MM.1S (cell line): ENCODE measurements at regions not wholly inside any gene's neighbourhood (a gene's known extent, or its start where the extent isn't known, plus 50 kb on each side); places are given as distances from the start of the nearest gene placed in this dataset.

ENCODE experiments used
- DNase-seq: peaks from one replicate; pipeline ENCODE4 v3.0.0-alpha.2; 2015
- H2AFZ ChIP-seq: fragments of 300-600 bp; sonication (generic); 2 replicates; pipeline ENCODE4 v1.6.0; 2016; ENCODE audit warnings: antibody characterized with exemption, low read length
- H3F3A ChIP-seq: fragments of 300-600 bp; sonication (generic); 2 replicates; pipeline ENCODE4 v1.6.1; 2016; ENCODE audit warnings: mild to moderate bottlenecking, antibody characterized with exemption, low read length, moderate library complexity, mixed read lengths; ENCODE audit not compliant: insufficient read depth
- H3K27ac ChIP-seq: fragments of 300-600 bp; sonication (generic); 2 replicates; pipeline ENCODE4 v1.5.1; 2016; ENCODE audit warnings: mild to moderate bottlenecking, low read length
- H3K27me3 ChIP-seq: fragments of 300-600 bp; sonication (generic); replicated peaks from 2 replicates; pipeline ENCODE4 v1.6.0; 2016; ENCODE audit warnings: low read length; ENCODE audit not compliant: insufficient read depth
- H3K36me3 ChIP-seq: fragments of 300-600 bp; sonication (generic); replicated peaks from 2 replicates; pipeline ENCODE4 v1.6.1; 2016; ENCODE audit warnings: mild to moderate bottlenecking, low read length, mixed read lengths; ENCODE audit not compliant: insufficient read depth
- H3K4me1 ChIP-seq: fragments of 300-600 bp; sonication (generic); 2 replicates; pipeline ENCODE4 v1.6.1; 2016; ENCODE audit warnings: low read length, mixed read lengths
- H3K4me2 ChIP-seq: fragments of 300-600 bp; sonication (generic); 2 replicates; pipeline ENCODE4 v1.6.0; 2016; ENCODE audit warnings: low read depth, low read length
- H3K4me3 ChIP-seq: fragments of 300-600 bp; sonication (generic); 2 replicates; pipeline ENCODE4 v1.5.1; 2016; ENCODE audit warnings: low read length, mixed read lengths
- H3K79me2 ChIP-seq: fragments of 300-600 bp; sonication (generic); 2 replicates; pipeline ENCODE4 v1.6.1; 2016; ENCODE audit warnings: mixed run types, low read length, mixed read lengths
- H3K9ac ChIP-seq: fragments of 300-600 bp; sonication (generic); 2 replicates; pipeline ENCODE4 v1.6.1; 2016; ENCODE audit warnings: low read length, mixed read lengths
- H3K9me2 ChIP-seq: fragments of 300-600 bp; sonication (generic); replicated peaks from 2 replicates; pipeline ENCODE4 v1.6.1; 2016; ENCODE audit warnings: mild to moderate bottlenecking, low read length, mixed read lengths; ENCODE audit not compliant: insufficient read depth
- H3K9me3 ChIP-seq: fragments of 300-600 bp; sonication (generic); replicated peaks from 2 replicates; pipeline ENCODE4 v1.6.1; 2016; ENCODE audit warnings: mild to moderate bottlenecking, low read length, mixed read lengths; ENCODE audit not compliant: insufficient read depth
- H4K20me1 ChIP-seq: fragments of 300-600 bp; sonication (generic); 2 replicates; pipeline ENCODE4 v1.6.1; 2016; ENCODE audit warnings: mild to moderate bottlenecking, low read length, moderate library complexity, mixed read lengths; ENCODE audit not compliant: insufficient read depth
- CTCF ChIP-seq: fragments of 300-600 bp; sonication (generic); IDR thresholded peaks from 2 replicates; pipeline ENCODE4 v1.5.1; 2016; ENCODE audit warnings: antibody characterized with exemption, low read length, mixed read lengths
- EZH2 ChIP-seq: fragments of 300-600 bp; sonication (generic); optimal IDR thresholded peaks from 2 replicates; pipeline ENCODE3; 2017; ENCODE audit warnings: low read depth, mild to moderate bottlenecking, antibody characterized with exemption, low read length, mixed read lengths
- EZH2phosphoT487 ChIP-seq: fragments of 300-600 bp; sonication (generic); IDR thresholded peaks from 2 replicates; pipeline ENCODE4 v1.6.1; 2018; ENCODE audit warnings: antibody characterized with exemption, low read length

- H3K9ac ChIP-seq, result no peak overlapping the region
- H3K27ac ChIP-seq, result no peak overlapping the region
- H3F3A ChIP-seq, result peaks cover 12% of the 10 kb centered on the region
- 0 out of 2 replicates have a peak overlapping the region, but pooled peaks have one; percentile 13 for H3K4me2 ChIP-seq
- no peak for DNase-seq
- no peaks in the 10 kb centered on the region for H3K9me3 ChIP-seq
- peaks cover 15% of the 10 kb centered on the region for H3K4me1 ChIP-seq
- peaks cover 78% of the 10 kb centered on the region for H3K79me2 ChIP-seq
- no peaks in the 10 kb centered on the region for H3K36me3 ChIP-seq
- TF ChIP-seq CTCF, result no peak
- TF ChIP-seq EZH2phosphoT487, result no peak
- no peak for TF ChIP-seq EZH2
- no peaks in the 10 kb centered on the region for H4K20me1 ChIP-seq
- no peak overlapping the region for H2AFZ ChIP-seq
- H3K9me2 ChIP-seq, result no peaks in the 10 kb centered on the region
- no peaks in the 10 kb centered on the region for H3K27me3 ChIP-seq
- H3K4me3 ChIP-seq, result no peak overlapping the region
Measured at GRCh38 chr17:77462090-77462489, 321.3 kb downstream of the SEC14L1 start.

GRCh38 chr17:77462553-77463497, 322.1 kb downstream of the SEC14L1 start:
- H3K9ac ChIP-seq, result no peak overlapping the region
- no peaks in the 10 kb centered on the region for H3K9me3 ChIP-seq
- H3K79me2 ChIP-seq, result peaks cover 78% of the 10 kb centered on the region
- H3K27ac ChIP-seq, result no peak overlapping the region
- H3K4me3 ChIP-seq, result no peak overlapping the region
- H2AFZ ChIP-seq, result no peak overlapping the region
- H3K4me1 ChIP-seq, result peaks cover 15% of the 10 kb centered on the region
- no peaks in the 10 kb centered on the region for H3K27me3 ChIP-seq
- no peak overlapping the region for H3K4me2 ChIP-seq
- no peaks in the 10 kb centered on the region for H3K9me2 ChIP-seq
- no peaks in the 10 kb centered on the region for H4K20me1 ChIP-seq
- H3F3A ChIP-seq, result peaks cover 12% of the 10 kb centered on the region
- DNase-seq, result peak; percentile 1
- no peaks in the 10 kb centered on the region for H3K36me3 ChIP-seq
- TF ChIP-seq CTCF, result no peak
- no peak for TF ChIP-seq EZH2phosphoT487
- no peak for TF ChIP-seq EZH2

- Histone ChIP-seq H3K4me1 (peaks cover 15% of the 10 kb centered on the region), H3K4me2 (peak overlapping the region; percentile 62), H3K9me2 (no peaks in the 10 kb centered on the region), H3K36me3 (no peaks in the 10 kb centered on the region), H3K79me2 (peaks cover 78% of the 10 kb centered on the region), H3K27me3 (no peaks in the 10 kb centered on the region), H2AFZ (no peak overlapping the region), H3K27ac (peak overlapping the region; percentile 81), H3K4me3 (peak overlapping the region; percentile 42), H3K9me3 (no peaks in the 10 kb centered on the region), H3K9ac (peak overlapping the region; percentile 45), H4K20me1 (no peaks in the 10 kb centered on the region), H3F3A (peaks cover 12% of the 10 kb centered on the region)
- DNase-seq, result no peak
- TF ChIP-seq CTCF (no peak), EZH2 (no peak), EZH2phosphoT487 (no peak)
Measured at GRCh38 chr17:77464988-77465357, 324.2 kb downstream of the SEC14L1 start.
